Right lobe of liver (tissue), 6 donors: ENCODE measurements at regions not wholly inside any gene's neighbourhood (a gene's known extent, or its start where the extent isn't known, plus 50 kb on each side); places are given as distances from the start of the nearest gene placed in this dataset.

Source experiments
- ATAC-seq, 4 donors: fragments of 200-7000 bp; cut with Tn5 transposase; one replicate each; pipeline ENCODE4 v1.9.1; 2020; ENCODE audit warnings: mild to moderate bottlenecking in 4 of 4, moderate library complexity in 4 of 4
- DNase-seq, 3 donors: peaks; one replicate each; pipeline ENCODE4 v3.0.0-alpha.2; 2020
- H3K27ac ChIP-seq, 3 donors: fragments of 200-600 bp; one replicate each; pipeline ENCODE4 v1.8.0; 2022
- H3K27me3 ChIP-seq, 2 donors: fragments of 200-600 bp; one replicate each; pipeline ENCODE4 v1.8.0; 2022
- H3K36me3 ChIP-seq, 4 donors: fragments of 200-600 bp; sonication (generic) in 1 of 4; one replicate each; pipeline versions ENCODE4 v1.5.1 to v1.8.0; 2017 to 2022; ENCODE audit warnings: control low read depth in 1 of 4
- H3K4me1 ChIP-seq, 4 donors: fragments of 200-600 bp; sonication (generic) in 1 of 4; one replicate each; pipeline versions ENCODE4 v1.5.1 to v1.8.0; 2017 to 2022; ENCODE audit warnings: control low read depth in 1 of 4
- H3K4me3 ChIP-seq, 3 donors: fragments of 200-600 bp; one replicate each; pipeline ENCODE4 v1.8.0; 2022
- H3K9me3 ChIP-seq, 4 donors: fragments of 200-600 bp; sonication (generic) in 1 of 4; one replicate each; pipeline versions ENCODE4 v1.5.1 to v1.8.0; 2017 to 2022; ENCODE audit warnings: control low read depth in 1 of 4
- CTCF ChIP-seq, 4 donors: fragments of 200-600 bp in 3 of 4; fragments of 450-650 bp in 1 of 4; IDR thresholded peaks; one replicate each; pipeline versions ENCODE4 v1.5.1 to v1.8.0; 2016 to 2022; ENCODE audit warnings: antibody characterized with exemption in 4 of 4, mild to moderate bottlenecking in 2 of 4
- POLR2A ChIP-seq: fragments of 450-650 bp; IDR thresholded peaks from one replicate; pipeline ENCODE4 v1.6.1; 2017; ENCODE audit warnings: antibody characterized with exemption, mild to moderate bottlenecking
- WGBS: methylation state at CpG from one replicate; pipeline ENCODE4 v1.1.6; 2018; ENCODE audit warnings: low coverage, low lambda C conversion rate; ENCODE audit not compliant: insufficient coverage; ENCODE audit errors: missing lambda C conversion rate; 5-methylcytosine and 5-hydroxymethylcytosine counted together
- intact Hi-C, 2 donors: fragments of 100-400 bp; cut with DNase I; formaldehyde crosslinking; loops; one replicate each; pipeline versions ENCODE4 v1.11.2 to v1.14.1; 2022
- donor health status: DM: no; HTN: yes; CAD: no.
- donor health status: DM: no; HTN: no; CAD: no.
- donor health status: DM: no; HTN: no; CAD: no.
- donor health status: DM: no; HTN: yes; CAD: no.
- donor health status: DM: no; HTN: yes; CAD: no.

DNA sequence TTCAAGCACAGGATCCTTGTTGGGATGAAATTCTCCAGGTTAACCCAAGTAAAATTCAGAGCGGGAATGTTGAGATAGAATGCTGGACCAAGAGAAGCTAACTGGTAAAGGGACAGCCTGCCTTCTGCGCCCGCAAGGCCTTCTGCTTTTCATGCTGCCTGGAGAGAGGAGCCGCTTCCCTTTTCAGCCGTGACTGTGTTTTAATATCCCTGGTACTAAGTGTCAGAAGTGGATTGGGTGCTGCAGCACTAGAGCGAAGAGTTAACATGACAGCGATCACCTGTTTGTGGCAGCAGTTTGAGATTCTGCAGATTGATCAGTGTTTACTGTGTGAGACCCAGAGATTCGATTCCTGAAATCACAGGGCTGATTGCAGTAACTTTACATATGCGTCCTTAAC is 197.4 kb upstream of the ZNF536 start:
- Histone ChIP-seq H3K9me3 (no peaks in the 10 kb centered on the region), H3K27me3 (no peaks in the 10 kb centered on the region), H3K36me3 (no peaks in the 10 kb centered on the region), H3K27ac (no peak overlapping the region), H3K4me1 (no peaks in the 10 kb centered on the region), H3K4me3 (no peak overlapping the region)
- WGBS = 67% methylated on average over 9 of the region's 9 CpGs
- no peak for ATAC-seq
- intact Hi-C loops = no loop called here
- no peak for DNase-seq
- TF ChIP-seq POLR2A = no peak
- no peak for TF ChIP-seq CTCF (IDR thresholded peaks at IDR 0.05)

- DNase-seq = no peak
- no peak overlapping the region for H3K4me3 ChIP-seq
- no peak overlapping the region for H3K27ac ChIP-seq
- no peaks in the 10 kb centered on the region for H3K4me1 ChIP-seq
- WGBS = 83% methylated on average over 2 of the region's 3 CpGs
- intact Hi-C loops = no loop called here
- H3K27me3 ChIP-seq = no peaks in the 10 kb centered on the region
- no peaks in the 10 kb centered on the region for H3K9me3 ChIP-seq
- no peak for TF ChIP-seq CTCF (IDR thresholded peaks at IDR 0.05)
- no peak for TF ChIP-seq POLR2A
- no peaks in the 10 kb centered on the region for H3K36me3 ChIP-seq
- no peak for ATAC-seq
These were observed 196.2 kb upstream of the ZNF536 start for GRCh38 chr19:30175987-30176386.

GRCh38 chr19:30178721-30179402 is 193.3 kb upstream of the ZNF536 start:
- Histone ChIP-seq H3K27ac (no peak overlapping the region), H3K36me3 (no peaks in the 10 kb centered on the region), H3K27me3 (no peaks in the 10 kb centered on the region), H3K4me1 (no peaks in the 10 kb centered on the region), H3K4me3 (no peak overlapping the region), H3K9me3 (no peaks in the 10 kb centered on the region)
- WGBS = 21% methylated on average over 4 of the region's 4 CpGs
- TF ChIP-seq CTCF (IDR thresholded peaks at IDR 0.05) (no peak), POLR2A (no peak)
- DNase-seq (no peak), ATAC-seq (no peak)
- intact Hi-C loops = no loop called here

DNA sequence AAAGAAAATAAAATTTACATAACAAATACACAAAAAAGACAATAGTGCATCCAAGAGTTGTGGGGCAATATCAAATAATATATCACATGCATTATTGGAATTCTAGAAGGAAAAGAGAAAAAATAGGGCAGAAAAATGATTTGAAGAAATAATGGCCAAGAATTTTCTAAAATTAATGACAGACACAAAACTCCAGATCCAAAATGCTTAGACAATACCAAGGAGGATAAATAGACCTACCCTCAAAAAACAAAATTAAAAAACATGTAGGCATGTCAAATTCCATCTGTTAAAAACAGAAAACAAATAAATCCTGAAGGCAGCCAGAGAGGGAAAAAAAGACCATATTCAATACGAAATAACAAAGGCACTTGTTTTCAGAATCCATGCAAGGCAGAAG is 191.5 kb upstream of the ZNF536 start:
- no peak for TF ChIP-seq POLR2A
- no peak for TF ChIP-seq CTCF (IDR thresholded peaks at IDR 0.05)
- intact Hi-C loops = no loop called here
- no peak overlapping the region for H3K27ac ChIP-seq
- WGBS = 14% methylated on average over 1 of the region's 1 CpG
- no peak for DNase-seq
- H3K9me3 ChIP-seq = no peaks in the 10 kb centered on the region
- H3K4me3 ChIP-seq = no peak overlapping the region
- no peaks in the 10 kb centered on the region for H3K4me1 ChIP-seq
- H3K27me3 ChIP-seq = no peaks in the 10 kb centered on the region
- H3K36me3 ChIP-seq = no peaks in the 10 kb centered on the region
- ATAC-seq = no peak
